HEK293 (cell line): ENCODE measurements at regions not wholly inside any gene's neighbourhood (a gene's known extent, or its start where the extent isn't known, plus 50 kb on each side); places are given as distances from the start of the nearest gene placed in this dataset.

Source experiments
- CTCF ChIA-PET: fragments of 350-600 bp; formaldehyde crosslinking; extraction: SDS; loops from one replicate; lab custom pipeline; 2021; ENCODE audit warnings: antibody characterized with exemption; lab: Yijun Ruan, JAX
- POLR2A ChIA-PET: fragments of 300-600 bp; formaldehyde crosslinking; extraction: SDS; loops from one replicate; lab custom pipeline; 2020; ENCODE audit warnings: antibody characterized with exemption, inconsistent platforms; lab: Yijun Ruan, JAX
- H3K27ac ChIP-seq: fragments of 200-500 bp; sonication (Bioruptor generic); 2 replicates; pipeline ENCODE4 v1.5.1; 2014; ENCODE audit warnings: low read depth, low read length, control low read depth, inconsistent platforms; ENCODE audit errors: extremely low read depth
- H3K36me3 ChIP-seq, 2 experiments: fragments of 200-500 bp in 1 of 2; sonication (Bioruptor generic) in 1 of 2; 1 replicate in 1 of 2; 2 replicates in 1 of 2; pipeline ENCODE4 v1.5.1; 2014 to 2017; ENCODE audit warnings: inconsistent platforms in 2 of 2, low read length in 2 of 2; ENCODE audit not compliant: control insufficient read depth in 2 of 2, insufficient read depth in 1 of 2
- H3K4me1 ChIP-seq: fragments of 200-500 bp; sonication (Bioruptor generic); 2 replicates; pipeline ENCODE4 v1.5.1; 2014; ENCODE audit warnings: mild to moderate bottlenecking, low read length, inconsistent platforms; ENCODE audit not compliant: control insufficient read depth, insufficient read depth
- H3K4me3 ChIP-seq: 2 replicates; pipeline ENCODE4 v1.5.1; 2011; ENCODE audit warnings: low read depth, mild to moderate bottlenecking, control low read depth, low read length, moderate library complexity
- H3K9me3 ChIP-seq: fragments of 200-500 bp; sonication (Bioruptor generic); 2 replicates; pipeline ENCODE4 v1.5.1; 2014; ENCODE audit warnings: low read depth, low read length, inconsistent platforms; ENCODE audit not compliant: control insufficient read depth, insufficient read depth
- GLI2 ChIP-seq: fragments of 450-650 bp; formaldehyde crosslinking; IDR thresholded peaks from 2 replicates; pipeline ENCODE4; 2017; ENCODE audit warnings: missing biosample characterization, missing genetic modification characterization, low read depth, borderline replicate concordance
- SCRT1 ChIP-seq: fragments of 450-650 bp; formaldehyde crosslinking; IDR thresholded peaks from 2 replicates; pipeline ENCODE4 v1.5.1; 2016; ENCODE audit warnings: missing biosample characterization, missing genetic modification characterization, borderline replicate concordance
- YY1 ChIP-seq: fragments of 450-650 bp; formaldehyde crosslinking; IDR thresholded peaks from 2 replicates; pipeline ENCODE4 v1.5.1; 2018; ENCODE audit warnings: missing biosample characterization, missing genetic modification characterization
- ZBTB21 ChIP-seq: fragments of 450-650 bp; formaldehyde crosslinking; IDR thresholded peaks from 2 replicates; pipeline ENCODE4 v1.5.1; 2017; ENCODE audit warnings: missing biosample characterization, missing genetic modification characterization
- ZFP41 ChIP-seq: fragments of 450-650 bp; formaldehyde crosslinking; IDR thresholded peaks from 2 replicates; pipeline ENCODE4 v1.5.1; 2016; ENCODE audit warnings: missing biosample characterization, missing genetic modification characterization, borderline replicate concordance
- ZNF19 ChIP-seq: fragments of 450-650 bp; formaldehyde crosslinking; IDR thresholded peaks from 2 replicates; pipeline ENCODE4; 2016; ENCODE audit warnings: missing biosample characterization, missing genetic modification characterization, low read depth
- ZNF202 ChIP-seq: fragments of 450-650 bp; formaldehyde crosslinking; IDR thresholded peaks from 2 replicates; pipeline ENCODE4 v1.5.1; 2016; ENCODE audit warnings: missing biosample characterization, missing genetic modification characterization, borderline replicate concordance
- ZNF391 ChIP-seq: fragments of 450-650 bp; formaldehyde crosslinking; IDR thresholded peaks from 2 replicates; pipeline ENCODE4 v1.5.1; 2016; ENCODE audit warnings: low read depth, missing biosample characterization, missing genetic modification characterization, borderline replicate concordance
- ZNF394 ChIP-seq: fragments of 450-650 bp; formaldehyde crosslinking; IDR thresholded peaks from 2 replicates; pipeline ENCODE4 v1.5.1; 2016; ENCODE audit warnings: missing biosample characterization, missing genetic modification characterization, mild to moderate bottlenecking, moderate library complexity, borderline replicate concordance
- ZNF433 ChIP-seq: fragments of 450-650 bp; formaldehyde crosslinking; IDR thresholded peaks from 2 replicates; pipeline ENCODE4 v1.5.1; 2016; ENCODE audit warnings: missing biosample characterization, missing genetic modification characterization, low read depth
- ZNF501 ChIP-seq: fragments of 450-650 bp; formaldehyde crosslinking; IDR thresholded peaks from 2 replicates; pipeline ENCODE4 v1.5.1; 2016; ENCODE audit warnings: missing biosample characterization, missing genetic modification characterization
- ZNF571 ChIP-seq: fragments of 450-650 bp; formaldehyde crosslinking; IDR thresholded peaks from 2 replicates; pipeline ENCODE4 v1.5.0; 2017; ENCODE audit warnings: missing biosample characterization, missing genetic modification characterization
- ZNF600 ChIP-seq: fragments of 450-650 bp; formaldehyde crosslinking; IDR thresholded peaks from 2 replicates; pipeline ENCODE4 v1.5.1; 2016; ENCODE audit warnings: missing biosample characterization, missing genetic modification characterization
- ZNF621 ChIP-seq: fragments of 450-650 bp; formaldehyde crosslinking; IDR thresholded peaks from 2 replicates; pipeline ENCODE4 v1.5.1; 2017; ENCODE audit warnings: missing biosample characterization, missing genetic modification characterization
- TF ChIP-seq, protein P1 (sequence below): fragments of 450-650 bp; formaldehyde crosslinking; IDR thresholded peaks from 2 replicates; pipeline ENCODE4 v1.5.1; 2016; ENCODE audit warnings: missing biosample characterization, missing genetic modification characterization
- TF ChIP-seq, protein P2 (sequence below): fragments of 450-650 bp; formaldehyde crosslinking; IDR thresholded peaks from 2 replicates; pipeline ENCODE4 v1.5.1; 2016; ENCODE audit warnings: missing biosample characterization, missing genetic modification characterization
- TF ChIP-seq, protein P3 (sequence below): sonication (generic); formaldehyde crosslinking; IDR thresholded peaks from 2 replicates; pipeline ENCODE4 v1.8.1; 2022; ENCODE audit warnings: mild to moderate bottlenecking, moderate library complexity, missing genetic modification reagents
- TF ChIP-seq, protein P4 (sequence below): fragments of 450-650 bp; formaldehyde crosslinking; IDR thresholded peaks from 2 replicates; pipeline ENCODE4 v1.5.1; 2016; ENCODE audit warnings: missing biosample characterization, missing genetic modification characterization

DNA sequence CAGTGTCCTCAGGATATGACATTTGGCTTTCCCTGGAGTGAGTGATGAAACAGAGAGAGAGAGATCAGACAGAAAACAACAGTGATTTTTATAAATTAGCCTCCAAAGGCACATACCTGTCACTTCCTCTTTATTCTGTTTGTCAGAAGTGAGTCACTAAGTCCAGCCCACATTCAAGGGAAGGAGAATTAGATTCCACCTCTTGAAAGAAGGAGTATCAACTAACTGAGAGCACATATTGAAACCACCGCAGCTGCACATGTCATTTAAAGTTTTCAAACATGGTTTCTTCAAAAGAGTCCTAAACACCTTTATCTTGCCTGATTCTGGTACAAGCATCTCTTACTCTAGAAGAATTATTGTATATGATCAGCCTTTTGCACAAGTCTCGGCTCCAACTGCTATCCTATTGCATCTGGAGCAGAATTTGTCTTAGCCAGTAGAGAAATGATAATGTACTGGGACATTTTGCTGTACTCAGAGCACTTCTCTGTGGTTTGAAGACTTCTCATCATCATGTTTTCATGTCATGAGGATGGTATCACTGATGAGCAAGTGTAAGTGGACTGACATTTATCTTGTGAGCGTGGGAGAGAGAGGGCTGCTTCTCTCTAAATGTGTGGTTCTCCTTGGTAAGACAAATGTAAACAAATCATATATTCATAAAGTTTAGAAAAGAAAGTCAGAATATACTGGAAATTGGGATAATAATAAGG is 338.9 kb upstream of the CFAP20DC start:
- no peaks in the 10 kb centered on the region for H3K4me1 ChIP-seq
- no peak overlapping the region for H3K27ac ChIP-seq
- no peak for TF ChIP-seq YY1 (tag by site-specific recombination)
- no peak for TF ChIP-seq GLI2 (tag by site-specific recombination)
- TF ChIP-seq ZNF19 (tag by site-specific recombination), result no peak
- CTCF ChIA-PET, result no interaction called here
- no peak overlapping the region for H3K4me3 ChIP-seq
- POLR2A ChIA-PET, result no interaction called here
- no peaks in the 10 kb centered on the region for H3K36me3 ChIP-seq
- no peaks in the 10 kb centered on the region for H3K9me3 ChIP-seq

DNA sequence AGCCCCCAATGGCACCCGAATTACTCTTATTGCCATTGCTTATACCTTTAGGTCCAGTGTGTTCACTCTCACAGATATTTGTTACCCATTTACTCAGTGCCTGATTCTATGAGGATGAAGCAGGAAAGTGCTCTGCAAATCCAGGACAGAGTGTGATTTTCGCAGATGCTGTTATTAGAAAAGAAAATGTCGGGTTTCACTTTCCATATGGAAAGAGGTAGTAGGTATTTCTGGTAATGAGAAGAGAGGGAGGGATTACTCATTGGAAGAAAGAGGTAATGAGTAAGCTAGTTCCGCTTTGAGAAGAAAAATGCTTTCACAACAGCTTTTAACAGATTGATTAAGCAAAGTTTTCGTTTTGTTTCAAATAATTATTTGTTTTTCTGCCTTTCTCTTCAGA is 336.3 kb upstream of the CFAP20DC start:
- CTCF ChIA-PET, result no interaction called here
- H3K4me1 ChIP-seq, result no peaks in the 10 kb centered on the region
- TF ChIP-seq ZNF433 (no peak), ZNF600 (no peak), ZNF621 (tag by site-specific recombination) (no peak), ZNF391 (tag by site-specific recombination) (no peak), ZBTB21 (tag by site-specific recombination) (no peak), ZNF394 (tag by site-specific recombination) (no peak), ZNF571 (tag by site-specific recombination) (no peak), ZFP41 (no peak), SCRT1 (tag by site-specific recombination) (no peak), ZNF501 (tag by site-specific recombination) (no peak), ZNF202 (tag by site-specific recombination) (no peak), GLI2 (tag by site-specific recombination) (no peak)
- TF ChIP-seq, protein P1, sequence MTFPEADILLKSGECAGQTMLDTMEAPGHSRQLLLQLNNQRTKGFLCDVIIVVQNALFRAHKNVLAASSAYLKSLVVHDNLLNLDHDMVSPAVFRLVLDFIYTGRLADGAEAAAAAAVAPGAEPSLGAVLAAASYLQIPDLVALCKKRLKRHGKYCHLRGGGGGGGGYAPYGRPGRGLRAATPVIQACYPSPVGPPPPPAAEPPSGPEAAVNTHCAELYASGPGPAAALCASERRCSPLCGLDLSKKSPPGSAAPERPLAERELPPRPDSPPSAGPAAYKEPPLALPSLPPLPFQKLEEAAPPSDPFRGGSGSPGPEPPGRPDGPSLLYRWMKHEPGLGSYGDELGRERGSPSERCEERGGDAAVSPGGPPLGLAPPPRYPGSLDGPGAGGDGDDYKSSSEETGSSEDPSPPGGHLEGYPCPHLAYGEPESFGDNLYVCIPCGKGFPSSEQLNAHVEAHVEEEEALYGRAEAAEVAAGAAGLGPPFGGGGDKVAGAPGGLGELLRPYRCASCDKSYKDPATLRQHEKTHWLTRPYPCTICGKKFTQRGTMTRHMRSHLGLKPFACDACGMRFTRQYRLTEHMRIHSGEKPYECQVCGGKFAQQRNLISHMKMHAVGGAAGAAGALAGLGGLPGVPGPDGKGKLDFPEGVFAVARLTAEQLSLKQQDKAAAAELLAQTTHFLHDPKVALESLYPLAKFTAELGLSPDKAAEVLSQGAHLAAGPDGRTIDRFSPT (tag by site-specific recombination), result no peak
- TF ChIP-seq, protein P2, sequence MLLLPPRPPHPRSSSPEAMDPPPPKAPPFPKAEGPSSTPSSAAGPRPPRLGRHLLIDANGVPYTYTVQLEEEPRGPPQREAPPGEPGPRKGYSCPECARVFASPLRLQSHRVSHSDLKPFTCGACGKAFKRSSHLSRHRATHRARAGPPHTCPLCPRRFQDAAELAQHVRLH (tag by site-specific recombination), result no peak
- TF ChIP-seq, protein P3, sequence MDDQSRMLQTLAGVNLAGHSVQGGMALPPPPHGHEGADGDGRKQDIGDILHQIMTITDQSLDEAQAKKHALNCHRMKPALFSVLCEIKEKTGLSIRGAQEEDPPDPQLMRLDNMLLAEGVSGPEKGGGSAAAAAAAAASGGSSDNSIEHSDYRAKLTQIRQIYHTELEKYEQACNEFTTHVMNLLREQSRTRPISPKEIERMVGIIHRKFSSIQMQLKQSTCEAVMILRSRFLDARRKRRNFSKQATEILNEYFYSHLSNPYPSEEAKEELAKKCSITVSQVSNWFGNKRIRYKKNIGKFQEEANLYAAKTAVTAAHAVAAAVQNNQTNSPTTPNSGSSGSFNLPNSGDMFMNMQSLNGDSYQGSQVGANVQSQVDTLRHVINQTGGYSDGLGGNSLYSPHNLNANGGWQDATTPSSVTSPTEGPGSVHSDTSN, result no peak
- TF ChIP-seq, protein P4, sequence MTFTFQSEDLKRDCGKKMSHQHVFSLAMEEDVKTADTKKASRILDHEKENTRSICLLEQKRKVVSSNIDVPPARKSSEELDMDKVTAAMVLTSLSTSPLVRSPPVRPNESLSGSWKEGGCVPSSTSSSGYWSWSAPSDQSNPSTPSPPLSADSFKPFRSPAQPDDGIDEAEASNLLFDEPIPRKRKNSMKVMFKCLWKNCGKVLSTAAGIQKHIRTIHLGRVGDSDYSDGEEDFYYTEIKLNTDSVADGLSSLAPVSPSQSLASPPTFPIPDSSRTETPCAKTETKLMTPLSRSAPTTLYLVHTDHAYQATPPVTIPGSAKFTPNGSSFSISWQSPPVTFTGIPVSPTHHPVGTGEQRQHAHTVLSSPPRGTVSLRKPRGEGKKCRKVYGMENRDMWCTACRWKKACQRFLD (tag by site-specific recombination), result no peak

More for the DNA sequence above, 336.3 kb upstream of the CFAP20DC start:
- H3K27ac ChIP-seq, result no peak overlapping the region
- no peaks in the 10 kb centered on the region for H3K36me3 ChIP-seq
- H3K9me3 ChIP-seq, result no peaks in the 10 kb centered on the region
- POLR2A ChIA-PET, result no interaction called here
- H3K4me3 ChIP-seq, result no peak overlapping the region
